ENCODE measurements at regions not wholly inside any gene's neighbourhood (a gene's known extent, or its start where the extent isn't known, plus 50 kb on each side); places are given as distances from the start of the nearest gene placed in this dataset.

- DNase-seq (no peak), ATAC-seq (ENCODE audit: low read depth) (no peak)
- Mint-ChIP-seq H3K27me3 (peaks cover 27% of the 10 kb centered on the region), H3K4me1 (peaks cover 6% of the 10 kb centered on the region), H3K27ac (no peak overlapping the region), H3K9me3 (ENCODE audit: insufficient read depth) (no peaks in the 10 kb centered on the region), H3K4me3 (no peak overlapping the region)
- Histone ChIP-seq H4K20me1 (ENCODE audit: control insufficient read depth, insufficient read depth, low read length, poor library complexity, severe bottlenecking) (no peaks in the 10 kb centered on the region), H3K9me3 (ENCODE audit: control extremely low read depth in 1 of 3, control insufficient read depth in 2 of 3, insufficient read depth in 1 of 3, low read length in 2 of 3) (peaks cover 0 to 11% (median 0%) of the 10 kb centered on the region in 3 donors), H3K9ac (ENCODE audit: low read length) (no peak overlapping the region), H3K4me3 (ENCODE audit: control extremely low read depth in 1 of 5, extremely low read depth in 1 of 5, insufficient read depth in 1 of 5, low read depth in 2 of 5, low read length in 4 of 5) (no peak overlapping the region), H3K36me3 (replicated peaks in 1 of 2; ENCODE audit: control extremely low read depth in 1 of 2, control insufficient read depth in 1 of 2, extremely low read depth in 1 of 2, insufficient read depth in 2 of 2, low read length in 1 of 2) (no peaks in the 10 kb centered on the region), H3K27me3 (replicated peaks in 1 of 4; ENCODE audit: control extremely low read depth in 1 of 4, control insufficient read depth in 3 of 4, insufficient read depth in 4 of 4, low read length in 3 of 4) (peaks cover 0 to 6% (median 3%) of the 10 kb centered on the region in 4 experiments), H2AFZ (ENCODE audit: insufficient read depth, low read depth, low read length, poor library complexity, severe bottlenecking) (no peak overlapping the region), H3K4me2 (replicated peaks; ENCODE audit: low read depth, low read length, poor library complexity, severe bottlenecking) (no peak overlapping the region), H3K79me2 (ENCODE audit: control insufficient read depth, insufficient read depth, low read length) (no peaks in the 10 kb centered on the region), H3K4me1 (ENCODE audit: control insufficient read depth in 2 of 2, insufficient read depth in 2 of 2, low read length in 2 of 2) (peaks cover 0 to 7% of the 10 kb centered on the region in 2 donors), H3K27ac (ENCODE audit: low read length in 2 of 2) (no peak overlapping the region)
- ChIA-PET POLR2A (no interaction called here), CTCF (interaction anchor here (1.1 kb wide), 1 partner anchor 409 kb away, joined by 3 read pairs; no protein-coding TSS in a partner anchor)
- TF ChIP-seq EZH2 (IDR thresholded peaks at IDR 0.05; ENCODE audit: borderline replicate concordance, insufficient read depth, low read depth, low read length, poor library complexity, severe bottlenecking), result no peak
- no peak for TF ChIP-seq CTCF (IDR thresholded peaks at IDR 0.05)
- 18% methylated on average over 2 of the region's 5 CpGs for WGBS (ENCODE audit: insufficient coverage)
- intact Hi-C loops (cut with micrococcal nuclease), result no loop called here
These were observed 190.8 kb upstream of the BRINP1 start for GRCh38 chr9:119559986-119560385.

- POLR2A ChIA-PET, result no interaction called here
- H3K27me3 ChIP-seq (replicated peaks in 1 of 4; ENCODE audit: control extremely low read depth in 1 of 4, control insufficient read depth in 3 of 4, insufficient read depth in 4 of 4, low read length in 3 of 4), result peaks cover 0 to 6% (median 3%) of the 10 kb centered on the region in 4 experiments
- TF ChIP-seq CTCF (IDR thresholded peaks at IDR 0.05) (no peak), EZH2 (IDR thresholded peaks at IDR 0.05; ENCODE audit: borderline replicate concordance, insufficient read depth, low read depth, low read length, poor library complexity, severe bottlenecking) (no peak)
These were observed 189.8 kb upstream of the BRINP1 start for GRCh38 chr9:119559056-119559455.

More at GRCh38 chr9:119559056-119559455, 189.8 kb upstream of the BRINP1 start:
- Histone ChIP-seq H2AFZ (ENCODE audit: insufficient read depth, low read depth, low read length, poor library complexity, severe bottlenecking) (no peak overlapping the region), H3K4me3 (ENCODE audit: control extremely low read depth in 1 of 5, extremely low read depth in 1 of 5, insufficient read depth in 1 of 5, low read depth in 2 of 5, low read length in 4 of 5) (no peak overlapping the region), H3K27ac (ENCODE audit: low read length in 2 of 2) (no peak overlapping the region), H4K20me1 (ENCODE audit: control insufficient read depth, insufficient read depth, low read length, poor library complexity, severe bottlenecking) (no peaks in the 10 kb centered on the region), H3K4me1 (ENCODE audit: control insufficient read depth in 2 of 2, insufficient read depth in 2 of 2, low read length in 2 of 2) (peaks cover 0 to 7% of the 10 kb centered on the region in 2 donors), H3K36me3 (replicated peaks in 1 of 2; ENCODE audit: control extremely low read depth in 1 of 2, control insufficient read depth in 1 of 2, extremely low read depth in 1 of 2, insufficient read depth in 2 of 2, low read length in 1 of 2) (no peaks in the 10 kb centered on the region), H3K9me3 (ENCODE audit: control extremely low read depth in 1 of 3, control insufficient read depth in 2 of 3, insufficient read depth in 1 of 3, low read length in 2 of 3) (peaks cover 0 to 5% (median 0%) of the 10 kb centered on the region in 3 donors), H3K4me2 (replicated peaks; ENCODE audit: low read depth, low read length, poor library complexity, severe bottlenecking) (no peak overlapping the region), H3K9ac (ENCODE audit: low read length) (no peak overlapping the region), H3K79me2 (ENCODE audit: control insufficient read depth, insufficient read depth, low read length) (no peaks in the 10 kb centered on the region)
- ATAC-seq (ENCODE audit: low read depth), result no peak
- CTCF ChIA-PET, result no interaction called here
- intact Hi-C loops (cut with micrococcal nuclease), result no loop called here
- H3K27me3 Mint-ChIP-seq, result peaks cover 29% of the 10 kb centered on the region
- no peak for DNase-seq
- H3K4me3 Mint-ChIP-seq, result no peak overlapping the region
- no peaks in the 10 kb centered on the region for H3K9me3 Mint-ChIP-seq (ENCODE audit: insufficient read depth)
- peaks cover 6% of the 10 kb centered on the region for H3K4me1 Mint-ChIP-seq
- no peak overlapping the region for H3K27ac Mint-ChIP-seq
